LNCAP (cell line): ENCODE measurements at regions not wholly inside any gene's neighbourhood (a gene's known extent, or its start where the extent isn't known, plus 50 kb on each side); places are given as distances from the start of the nearest gene placed in this dataset.

Experiments used
- TF ChIP-seq, protein P1 (sequence below): fragments of 450-650 bp; IDR thresholded peaks from 2 replicates; pipeline ENCODE4 v1.5.1; 2017; ENCODE audit warnings: mild to moderate bottlenecking

- TF ChIP-seq, protein P1, sequence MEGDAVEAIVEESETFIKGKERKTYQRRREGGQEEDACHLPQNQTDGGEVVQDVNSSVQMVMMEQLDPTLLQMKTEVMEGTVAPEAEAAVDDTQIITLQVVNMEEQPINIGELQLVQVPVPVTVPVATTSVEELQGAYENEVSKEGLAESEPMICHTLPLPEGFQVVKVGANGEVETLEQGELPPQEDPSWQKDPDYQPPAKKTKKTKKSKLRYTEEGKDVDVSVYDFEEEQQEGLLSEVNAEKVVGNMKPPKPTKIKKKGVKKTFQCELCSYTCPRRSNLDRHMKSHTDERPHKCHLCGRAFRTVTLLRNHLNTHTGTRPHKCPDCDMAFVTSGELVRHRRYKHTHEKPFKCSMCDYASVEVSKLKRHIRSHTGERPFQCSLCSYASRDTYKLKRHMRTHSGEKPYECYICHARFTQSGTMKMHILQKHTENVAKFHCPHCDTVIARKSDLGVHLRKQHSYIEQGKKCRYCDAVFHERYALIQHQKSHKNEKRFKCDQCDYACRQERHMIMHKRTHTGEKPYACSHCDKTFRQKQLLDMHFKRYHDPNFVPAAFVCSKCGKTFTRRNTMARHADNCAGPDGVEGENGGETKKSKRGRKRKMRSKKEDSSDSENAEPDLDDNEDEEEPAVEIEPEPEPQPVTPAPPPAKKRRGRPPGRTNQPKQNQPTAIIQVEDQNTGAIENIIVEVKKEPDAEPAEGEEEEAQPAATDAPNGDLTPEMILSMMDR, result no peak
Measured at GRCh38 chr22:27310966-27311697, 490.4 kb downstream of the MN1 start.

GRCh38 chr22:27311698-27312550, 489.6 kb downstream of the MN1 start:
- TF ChIP-seq, protein P1, result no peak

GRCh38 chr22:27312565-27312964, 489.0 kb downstream of the MN1 start:
- TF ChIP-seq, protein P1, result no peak

- TF ChIP-seq, protein P1, result no peak
Measured at GRCh38 chr22:27312966-27313855, 488.3 kb downstream of the MN1 start.

- TF ChIP-seq, protein P1, result no peak
Measured at GRCh38 chr22:27314276-27314807, 487.2 kb downstream of the MN1 start.

- TF ChIP-seq, protein P1, result no peak
Measured at GRCh38 chr22:27315833-27316232, 485.7 kb downstream of the MN1 start.

GRCh38 chr22:27317096-27317495, 484.5 kb downstream of the MN1 start:
- TF ChIP-seq, protein P1, result no peak
